LNCaP clone FGC (cell line): ENCODE measurements at regions not wholly inside any gene's neighbourhood (a gene's known extent, or its start where the extent isn't known, plus 50 kb on each side); places are given as distances from the start of the nearest gene placed in this dataset.

Source experiments
- DNase-seq: peaks from one replicate; pipeline ENCODE4 v3.0.0-alpha.2; 2011; ENCODE audit warnings: low read depth
- H3K4me3 ChIP-seq: 2 replicates; pipeline ENCODE4 v1.5.1; 2011; ENCODE audit warnings: mild to moderate bottlenecking, low read depth, low read length, control low read depth
- TF ChIP-seq, protein P1 (sequence below): IDR thresholded peaks from 2 replicates; pipeline ENCODE4 v1.5.1; 2012; ENCODE audit warnings: mild to moderate bottlenecking; ENCODE audit not compliant: control insufficient read depth, insufficient read depth; ENCODE audit errors: extremely low read depth

DNA sequence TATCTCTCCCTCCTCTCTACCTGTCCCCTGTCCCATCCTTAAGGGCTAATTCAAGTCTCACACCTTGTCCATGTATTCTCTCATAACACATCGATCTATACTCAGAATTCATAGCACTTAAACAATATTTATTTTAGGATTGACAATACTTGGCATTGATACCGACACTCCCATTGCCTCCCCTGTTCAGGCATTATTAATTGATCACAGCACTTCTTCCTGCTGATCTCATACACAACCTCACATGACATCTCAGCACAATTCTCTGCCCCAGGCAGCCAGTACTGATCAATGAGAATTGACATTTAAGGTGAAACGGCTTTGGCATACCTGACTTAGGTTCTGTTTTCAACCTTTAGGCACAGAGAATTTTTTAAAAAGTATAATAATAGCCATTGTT lies 582.4 kb upstream of the BRINP1 start:
- no peak for DNase-seq
- no peak overlapping the region for H3K4me3 ChIP-seq
- TF ChIP-seq, protein P1, sequence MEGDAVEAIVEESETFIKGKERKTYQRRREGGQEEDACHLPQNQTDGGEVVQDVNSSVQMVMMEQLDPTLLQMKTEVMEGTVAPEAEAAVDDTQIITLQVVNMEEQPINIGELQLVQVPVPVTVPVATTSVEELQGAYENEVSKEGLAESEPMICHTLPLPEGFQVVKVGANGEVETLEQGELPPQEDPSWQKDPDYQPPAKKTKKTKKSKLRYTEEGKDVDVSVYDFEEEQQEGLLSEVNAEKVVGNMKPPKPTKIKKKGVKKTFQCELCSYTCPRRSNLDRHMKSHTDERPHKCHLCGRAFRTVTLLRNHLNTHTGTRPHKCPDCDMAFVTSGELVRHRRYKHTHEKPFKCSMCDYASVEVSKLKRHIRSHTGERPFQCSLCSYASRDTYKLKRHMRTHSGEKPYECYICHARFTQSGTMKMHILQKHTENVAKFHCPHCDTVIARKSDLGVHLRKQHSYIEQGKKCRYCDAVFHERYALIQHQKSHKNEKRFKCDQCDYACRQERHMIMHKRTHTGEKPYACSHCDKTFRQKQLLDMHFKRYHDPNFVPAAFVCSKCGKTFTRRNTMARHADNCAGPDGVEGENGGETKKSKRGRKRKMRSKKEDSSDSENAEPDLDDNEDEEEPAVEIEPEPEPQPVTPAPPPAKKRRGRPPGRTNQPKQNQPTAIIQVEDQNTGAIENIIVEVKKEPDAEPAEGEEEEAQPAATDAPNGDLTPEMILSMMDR = no peak

DNA sequence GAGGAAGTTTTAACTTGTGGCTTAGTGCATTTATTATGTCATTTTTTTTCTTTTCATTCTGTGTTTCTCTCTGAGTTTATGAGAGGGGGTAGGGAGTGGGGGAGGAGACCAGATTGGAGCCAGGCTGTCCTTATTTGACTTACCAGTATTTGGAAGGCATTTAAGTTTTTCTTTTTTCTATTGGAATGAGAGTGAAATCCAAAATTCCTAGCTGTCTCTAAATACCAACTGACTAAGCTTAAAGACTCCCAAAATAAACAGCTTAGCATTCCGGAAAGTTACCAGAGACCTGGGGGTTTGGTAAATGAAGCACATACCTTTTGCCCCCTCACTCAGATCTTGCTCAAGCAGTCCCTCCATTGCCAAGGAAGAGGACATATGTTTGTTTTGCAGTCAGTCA lies 581.9 kb upstream of the BRINP1 start:
- TF ChIP-seq, protein P1 = no peak
- DNase-seq = no peak
- H3K4me3 ChIP-seq = no peak overlapping the region

DNA sequence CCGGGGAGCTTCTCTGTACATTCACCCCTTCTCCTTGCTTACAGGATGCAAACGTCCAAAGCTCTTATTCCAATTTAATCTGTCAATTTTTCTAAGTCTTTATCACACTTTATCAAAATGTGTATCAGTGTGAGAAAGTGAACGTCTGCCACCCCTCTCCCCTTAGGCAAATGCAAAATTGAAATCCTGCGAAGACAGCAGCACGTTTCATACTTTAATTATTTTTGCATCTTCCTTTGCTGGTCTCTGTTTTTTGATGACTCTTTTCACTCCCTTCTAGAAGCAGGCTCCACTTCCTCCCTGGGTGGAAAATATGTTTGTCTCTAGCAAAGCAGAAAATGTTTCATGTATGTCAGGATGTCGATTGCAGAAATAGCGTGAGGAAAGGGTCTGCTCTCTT lies 576.5 kb upstream of the BRINP1 start:
- no peak for DNase-seq
- H3K4me3 ChIP-seq = no peak overlapping the region
- TF ChIP-seq, protein P1 = no peak

DNA sequence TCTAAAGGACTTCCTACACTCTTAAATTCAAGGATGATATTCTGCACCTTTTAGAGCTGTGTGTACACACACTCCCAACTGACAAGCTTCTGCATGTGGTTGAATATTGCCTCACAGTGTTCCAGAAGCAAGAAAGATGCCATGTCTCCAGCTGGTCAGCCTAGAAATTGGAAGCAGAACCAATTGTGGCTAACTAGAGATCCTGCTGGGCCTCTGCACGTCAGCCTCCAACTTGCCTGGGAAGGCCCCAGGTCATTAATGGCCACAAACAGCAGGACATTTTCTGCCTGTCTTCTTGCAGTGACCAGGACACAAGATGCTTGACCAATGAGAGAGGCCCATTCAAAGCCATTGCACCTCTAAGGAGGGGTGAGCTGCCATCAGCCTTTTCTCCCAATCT lies 571.9 kb upstream of the BRINP1 start:
- no peak overlapping the region for H3K4me3 ChIP-seq
- TF ChIP-seq, protein P1 = no peak
- no peak for DNase-seq

DNA sequence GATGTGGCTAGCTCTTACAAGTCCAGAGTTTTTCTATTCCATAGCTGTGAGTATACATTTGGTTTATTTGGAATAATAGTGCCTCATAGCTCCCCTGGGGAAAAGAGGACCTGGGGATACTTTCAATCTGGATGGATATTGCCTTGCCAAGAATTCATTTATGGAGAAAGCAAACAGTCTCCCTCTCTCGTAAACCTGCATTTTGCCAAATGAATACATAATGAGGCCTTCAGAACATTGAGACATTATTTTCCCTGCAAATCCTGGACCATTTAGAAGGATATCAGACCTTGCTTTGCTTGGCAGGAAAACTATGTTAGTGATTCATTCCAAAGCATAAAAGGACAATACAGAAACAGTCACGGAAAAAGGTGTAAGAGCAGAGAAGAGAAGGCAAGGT lies 569.6 kb upstream of the BRINP1 start:
- TF ChIP-seq, protein P1 = no peak
- no peak for DNase-seq

DNA sequence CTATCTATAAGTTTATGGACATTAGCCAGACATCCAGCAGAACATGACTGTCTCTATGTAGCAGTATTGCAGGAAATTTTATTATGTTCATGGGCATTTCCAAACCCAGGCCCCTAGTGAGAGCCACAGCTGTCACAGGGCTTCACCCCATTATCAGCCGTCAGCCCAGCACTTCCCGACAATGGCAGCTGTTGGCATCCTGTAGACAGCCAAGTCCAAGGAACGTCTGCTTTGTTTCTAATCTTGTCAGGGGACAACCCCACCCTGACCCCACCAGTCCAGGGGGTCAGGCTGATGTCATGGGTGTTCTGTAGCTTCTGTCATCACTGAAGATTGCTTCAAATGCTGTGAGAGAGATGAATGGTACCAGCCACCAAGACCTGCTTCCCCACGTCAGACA lies 565.3 kb upstream of the BRINP1 start:
- DNase-seq = no peak
- TF ChIP-seq, protein P1 = no peak
- no peak overlapping the region for H3K4me3 ChIP-seq

More for the DNA sequence above, 569.6 kb upstream of the BRINP1 start:
- no peak overlapping the region for H3K4me3 ChIP-seq

DNA sequence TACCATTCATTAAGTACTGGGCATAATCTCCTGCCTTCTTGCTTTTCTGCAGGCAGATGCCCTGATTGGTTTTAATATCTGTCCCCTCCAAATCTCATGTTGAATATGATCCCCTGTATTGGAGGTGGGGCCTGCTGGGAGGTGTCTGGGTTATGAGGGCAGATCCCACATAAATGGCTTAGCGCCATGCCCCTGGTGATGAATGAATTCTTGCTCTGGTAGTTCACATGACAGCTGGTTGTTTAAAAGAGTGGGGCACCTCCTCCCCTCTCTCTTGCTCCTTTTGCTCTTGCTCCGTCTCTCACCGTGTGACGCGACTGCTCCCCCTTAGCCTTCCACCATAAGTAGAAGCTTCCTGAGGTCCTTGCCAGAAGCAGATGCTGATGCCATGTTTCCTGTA lies 564.0 kb upstream of the BRINP1 start:
- no peak for DNase-seq
- TF ChIP-seq, protein P1 = no peak
- H3K4me3 ChIP-seq = no peak overlapping the region
